SIG-M5 treated with dmso at 0.1 percent for 504 hours (cell line): ENCODE measurements at regions not wholly inside any gene's neighbourhood (a gene's known extent, or its start where the extent isn't known, plus 50 kb on each side); places are given as distances from the start of the nearest gene placed in this dataset.
"Not testable (repeated sequence)": the region's sequence is repeated elsewhere in the genome, so short reads cannot be mapped to it uniquely, and the experiment has no call there.

ENCODE experiments used
- DNase-seq: peaks from one replicate; lab custom pipeline; 2025; ENCODE audit not compliant: unreplicated experiment; lab: John Stamatoyannopoulos, UW

GRCh38 chr2:19205983-19206533, 152.4 kb downstream of the OSR1 start:
- DNase-seq = no peak

- DNase-seq = no peak
These were observed 154.6 kb downstream of the OSR1 start for GRCh38 chr2:19203866-19204265.

DNA sequence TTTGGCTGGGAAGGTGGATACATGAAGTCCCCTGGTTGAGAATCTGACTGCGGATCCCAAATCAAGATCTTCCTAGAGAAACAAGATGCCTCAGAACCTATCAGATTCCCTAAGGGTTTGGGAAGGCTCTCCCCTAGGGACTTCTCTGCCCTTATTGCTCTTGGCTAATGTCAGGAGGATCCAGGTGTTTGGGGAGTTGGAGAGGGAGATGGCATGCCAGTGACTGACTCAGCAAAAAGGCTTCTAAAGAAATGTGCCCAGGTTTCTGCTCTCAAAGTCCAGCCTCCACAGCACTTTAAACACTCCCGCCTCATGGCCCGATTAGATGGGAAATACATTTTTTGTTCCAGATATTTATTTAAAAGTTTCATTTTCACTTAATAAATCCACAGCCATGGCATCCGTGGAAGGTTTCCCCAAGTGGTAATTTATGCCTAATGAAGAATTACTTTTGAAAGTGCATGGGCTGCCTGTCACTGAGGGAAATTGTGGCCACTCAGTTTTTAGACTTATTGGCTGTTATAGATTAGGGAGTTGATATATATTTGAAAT, 156.4 kb downstream of the OSR1 start:
- DNase-seq = no peak

DNA sequence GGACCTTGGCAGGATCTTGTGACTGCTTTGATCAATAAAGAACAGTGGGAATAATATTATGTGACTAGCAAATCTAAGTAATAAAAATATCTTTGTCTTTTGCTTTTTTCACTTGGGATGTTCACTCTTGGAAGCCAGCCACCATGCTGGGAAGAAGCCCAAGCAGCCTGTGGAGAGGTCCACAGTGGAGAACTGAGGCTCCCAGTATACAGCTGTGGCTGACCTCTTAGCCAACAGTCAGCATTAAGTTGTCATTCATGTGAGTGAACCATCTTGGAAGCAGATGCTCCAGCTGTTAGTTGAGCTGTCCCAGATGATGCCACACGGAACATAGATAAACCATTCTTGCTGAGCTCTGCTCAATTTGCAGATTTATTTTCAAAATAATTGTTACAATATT, 160.0 kb downstream of the OSR1 start:
- DNase-seq = no peak

DNA sequence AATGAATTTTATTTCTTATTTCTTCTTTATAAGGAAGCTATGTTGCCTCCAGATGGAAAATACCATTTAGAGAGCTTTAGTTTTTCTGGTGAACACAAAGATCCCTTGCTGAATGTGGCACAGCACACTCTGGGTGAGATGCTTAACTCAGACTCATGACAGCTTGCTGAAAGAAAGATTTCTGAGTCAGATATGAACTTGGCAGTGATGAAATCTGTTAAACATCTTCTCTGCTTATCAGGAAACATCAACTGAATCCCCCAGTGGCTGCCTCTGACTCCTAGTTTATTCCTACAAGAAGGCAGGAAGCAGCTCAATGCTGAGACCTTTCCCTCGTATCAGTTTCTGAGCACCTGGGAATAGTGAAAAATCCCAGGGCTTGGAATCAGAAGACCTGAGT, 162.8 kb downstream of the OSR1 start:
- DNase-seq = no peak

DNA sequence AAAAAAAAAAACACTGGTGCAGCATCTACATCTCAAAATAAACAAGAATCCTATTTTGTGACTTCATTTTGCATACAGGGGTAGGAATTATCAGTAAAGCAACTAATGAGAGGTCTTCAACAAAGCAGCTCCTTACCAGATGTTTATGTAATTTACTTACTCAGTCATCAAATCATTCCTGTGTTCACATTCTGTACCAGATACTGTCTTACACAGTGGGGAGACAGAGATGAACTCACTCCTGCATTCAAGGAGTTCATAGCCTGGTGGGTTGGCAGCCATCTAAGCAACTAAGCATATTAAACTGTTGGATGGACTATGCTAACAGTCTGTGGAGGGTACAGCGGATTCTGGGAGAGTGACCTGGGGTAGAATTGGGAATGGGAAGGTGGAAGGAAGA, 169.0 kb downstream of the OSR1 start:
- no peak for DNase-seq

GRCh38 chr2:19187323-19188020, 171.0 kb downstream of the OSR1 start:
- no peak for DNase-seq

GRCh38 chr2:19185086-19185485, 173.3 kb downstream of the OSR1 start:
- no peak for DNase-seq

GRCh38 chr2:19178175-19178574, 180.2 kb downstream of the OSR1 start:
- DNase-seq = peak; percentile 5

DNA sequence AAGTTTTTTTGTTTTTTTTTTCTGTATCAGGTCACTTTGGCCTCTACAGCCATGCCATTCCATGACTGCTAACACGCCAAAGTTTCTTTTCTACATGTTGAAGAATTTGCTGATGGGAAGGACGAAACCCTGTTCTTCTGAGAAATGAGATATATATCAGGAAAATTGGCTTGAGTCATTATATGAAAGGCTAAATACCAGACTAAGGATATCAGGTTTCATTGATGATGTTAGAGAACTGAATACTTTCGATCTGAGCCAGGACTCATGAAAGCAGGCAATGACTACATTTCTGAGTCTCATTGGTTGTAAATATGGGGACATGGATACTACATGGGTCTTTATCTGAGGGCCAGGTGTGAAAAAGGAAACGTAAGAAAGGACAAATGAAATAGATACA, 181.4 kb downstream of the OSR1 start:
- no peak for DNase-seq

- no peak for DNase-seq
These were observed 182.1 kb downstream of the OSR1 start for GRCh38 chr2:19176172-19176852.

DNA sequence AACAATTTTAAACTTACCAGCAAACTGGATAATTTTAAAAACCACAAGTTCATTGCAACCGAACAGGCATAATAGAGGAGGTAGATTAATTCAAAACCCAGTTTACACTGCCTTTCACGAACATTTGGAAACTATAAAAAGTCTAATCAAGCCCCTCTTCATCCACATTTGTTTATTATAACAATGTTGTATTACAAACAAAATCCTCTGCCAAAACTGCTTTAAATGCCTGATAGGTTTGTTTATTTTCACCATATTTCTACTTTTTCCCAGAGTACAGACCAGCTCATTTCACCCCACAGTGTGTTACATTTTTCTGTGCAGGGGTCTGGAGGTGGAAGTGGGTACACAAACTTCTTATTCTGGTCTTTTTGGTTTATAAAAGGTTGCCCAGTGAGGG, 184.2 kb downstream of the OSR1 start:
- no peak for DNase-seq

GRCh38 chr2:19171409-19171808, 187.0 kb downstream of the OSR1 start:
- DNase-seq = no peak

- DNase-seq = no peak
These were observed 189.2 kb downstream of the OSR1 start for GRCh38 chr2:19169134-19169768.

DNA sequence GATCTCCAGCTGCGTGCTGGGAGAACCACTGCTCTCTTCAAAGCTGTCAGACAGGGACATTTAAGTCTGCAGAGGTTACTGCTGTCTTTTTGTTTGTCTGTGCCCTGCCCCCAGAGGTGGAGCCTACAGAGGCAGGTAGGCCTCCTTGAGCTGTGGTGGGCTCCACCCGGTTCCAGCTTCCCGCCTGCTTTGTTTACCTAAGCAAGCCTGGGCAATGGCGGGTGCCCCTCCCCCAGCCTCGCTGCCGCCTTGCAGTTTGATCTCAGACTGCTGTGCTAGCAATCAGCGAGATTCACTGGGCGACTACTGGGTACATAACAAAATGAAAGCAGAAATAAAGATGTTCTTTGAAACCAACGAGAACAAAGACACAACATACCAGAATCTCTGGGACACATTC, 194.3 kb downstream of the OSR1 start:
- not testable (repeated sequence) for DNase-seq

DNA sequence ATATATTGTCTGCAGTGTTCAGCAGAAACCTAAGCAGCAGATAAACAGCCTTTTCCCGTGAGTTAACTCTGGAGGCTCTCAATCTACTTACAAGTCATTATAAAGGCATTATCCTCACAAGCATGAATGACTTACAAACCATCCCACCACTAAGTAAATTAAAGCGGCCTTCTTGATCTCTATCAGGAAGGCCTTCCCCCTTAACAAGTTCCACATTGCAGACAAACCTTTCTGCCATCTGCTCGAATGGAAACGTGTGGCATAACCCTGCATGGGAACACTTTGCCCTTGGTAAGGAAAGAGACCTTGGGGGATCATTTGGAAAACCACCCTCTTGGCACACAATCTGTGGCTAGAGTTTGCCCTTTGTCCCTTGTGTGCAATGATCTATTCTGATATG, 199.5 kb downstream of the OSR1 start:
- DNase-seq = no peak

GRCh38 chr2:19158211-19158610, 200.2 kb downstream of the OSR1 start:
- DNase-seq = no peak

DNA sequence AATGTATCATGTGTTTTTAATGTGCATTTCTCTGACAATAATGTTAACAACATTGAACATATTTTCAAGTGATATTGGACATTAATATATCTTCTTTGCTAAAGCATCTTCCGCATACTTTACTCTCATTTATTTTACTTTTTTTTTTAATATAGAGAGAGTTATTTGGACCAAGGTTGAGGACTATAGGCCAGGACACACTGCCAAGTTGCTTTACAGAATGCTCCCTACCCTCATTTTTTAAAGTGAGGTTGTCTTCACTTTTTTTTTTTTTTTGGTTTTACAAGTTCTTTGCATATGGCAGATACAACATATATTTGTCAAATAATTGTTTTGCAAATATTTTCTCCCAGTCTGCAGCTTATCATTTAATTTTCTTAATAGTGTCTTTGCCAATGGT, 201.8 kb downstream of the OSR1 start:
- no peak for DNase-seq

DNA sequence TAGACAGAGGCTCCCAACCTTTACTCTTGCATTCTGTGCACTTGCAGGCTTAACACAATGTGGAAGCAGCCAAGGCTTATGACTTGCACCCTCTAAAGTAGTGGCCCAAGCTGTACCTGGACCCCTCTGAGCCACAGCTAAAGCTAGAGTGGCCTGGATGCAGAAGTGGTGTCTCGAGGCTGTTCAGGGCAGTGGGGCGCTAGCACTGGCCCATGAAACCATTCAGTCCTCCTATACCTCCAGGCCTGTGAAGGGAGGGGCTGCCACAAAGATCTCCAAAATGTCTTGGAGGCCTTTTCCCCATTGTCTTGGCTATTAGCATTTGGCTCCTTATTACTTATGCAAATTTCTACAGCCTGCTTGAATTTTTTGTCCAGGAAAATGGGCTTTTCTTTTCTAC, 207.7 kb downstream of the OSR1 start:
- DNase-seq = no peak

DNA sequence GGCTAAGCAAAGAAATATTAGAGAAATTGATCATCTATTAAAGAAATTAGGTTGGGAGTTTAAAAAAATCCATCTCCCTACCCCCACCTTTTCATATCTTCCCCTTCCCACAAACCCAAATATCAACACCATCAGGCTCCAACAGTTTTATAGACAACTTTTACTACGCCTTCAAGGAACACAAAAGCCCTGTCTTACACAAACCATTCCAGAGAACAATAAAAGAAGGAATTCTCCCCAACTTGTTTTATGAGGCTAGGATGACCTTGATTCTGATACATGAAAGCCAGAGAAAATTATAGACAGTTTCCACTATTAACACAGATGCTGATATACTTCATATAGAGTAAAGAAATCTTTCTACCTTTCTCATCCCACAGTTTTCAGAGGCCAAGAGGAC, 211.6 kb downstream of the OSR1 start:
- no peak for DNase-seq

DNA sequence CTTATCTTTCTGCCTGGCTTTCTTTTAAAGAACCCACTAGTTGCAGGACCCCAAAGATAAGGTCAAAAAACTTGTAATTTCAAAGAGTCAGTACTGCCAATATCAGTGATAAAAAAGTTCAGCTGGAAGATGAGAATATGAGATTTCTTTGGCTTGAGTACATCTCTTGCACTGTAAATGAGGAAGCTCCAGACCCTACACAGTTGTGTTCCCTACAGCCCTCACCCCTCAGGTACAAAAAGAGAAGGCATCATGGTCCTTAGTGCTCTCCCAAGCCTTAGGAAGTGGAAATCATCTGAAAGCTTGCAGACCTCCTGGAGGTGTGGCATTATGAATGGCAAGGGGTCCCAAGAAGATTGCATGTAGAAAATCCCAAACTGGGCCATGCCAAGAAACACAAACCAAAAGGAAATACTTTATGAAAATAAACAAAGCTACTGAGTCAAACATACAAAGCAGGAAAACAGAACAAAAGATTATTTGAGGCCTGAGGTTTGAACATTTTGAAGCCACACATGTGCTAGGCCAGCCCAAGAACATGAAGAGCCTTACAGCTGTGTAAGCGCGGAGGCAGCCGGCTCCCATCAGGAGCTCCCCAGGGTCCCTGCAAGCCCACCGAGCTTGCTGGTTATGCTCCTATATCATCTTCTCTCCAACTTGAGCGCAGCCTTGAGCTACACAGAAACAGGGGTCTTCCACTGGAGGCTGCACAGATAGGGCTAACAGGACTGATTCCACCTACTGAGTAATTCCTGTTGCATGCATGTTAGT, 217.0 kb downstream of the OSR1 start:
- DNase-seq = no peak
